Endothelial cell of umbilical vein (primary cell): ENCODE measurements at regions not wholly inside any gene's neighbourhood (a gene's known extent, or its start where the extent isn't known, plus 50 kb on each side); places are given as distances from the start of the nearest gene placed in this dataset.

ENCODE experiments used
- BruUV-seq: library from RNA; stranded (reverse); fragments of 400-500 nt; replicated peaks from 2 replicates; lab custom pipeline; 2021; lab: Mats Ljungman, UMichigan
- CTCF ChIA-PET: fragments of 300-600, 350-600 bp; sonication (Branson Sonifier 250); formaldehyde crosslinking; loops from one replicate; lab custom pipeline; 2021; ENCODE audit warnings: antibody characterized with exemption, inconsistent platforms; lab: Charles Lee
- POLR2A ChIA-PET: fragments of 300-600, 350-600 bp; sonication (Branson Sonifier 250); formaldehyde crosslinking; loops from one replicate; lab custom pipeline; 2021; ENCODE audit warnings: antibody characterized with exemption, inconsistent platforms; lab: Charles Lee
- DNase-seq: peaks from one replicate; pipeline ENCODE4 v3.0.0-alpha.2; 2011; ENCODE audit warnings: low read depth, low spot score
- FAIRE-seq: peaks from 2 replicates; lab custom pipeline; 2011; peaks lifted over from hg19 to GRCh38; lab: Jason Lieb, UNC
- H2AFZ ChIP-seq: 2 replicates; pipeline ENCODE4 v1.6.0; 2012; ENCODE audit warnings: low read depth, low read length, control low read depth, inconsistent platforms
- H3K27ac ChIP-seq: 2 replicates; pipeline ENCODE4 v1.5.1; 2011; ENCODE audit warnings: low read depth, mild to moderate bottlenecking, control low read depth, low read length, moderate library complexity; ENCODE audit not compliant: insufficient read depth
- H3K27me3 ChIP-seq, 2 experiments: 2 replicates each; pipeline versions ENCODE4 v1.6.0 to v1.6.1; 2011; ENCODE audit warnings: low read length in 2 of 2, mixed read lengths in 1 of 2; ENCODE audit not compliant: control insufficient read depth in 2 of 2, insufficient read depth in 2 of 2
- H3K36me3 ChIP-seq, 2 experiments: 2 replicates in 1 of 2; 3 replicates in 1 of 2; pipeline ENCODE4 v1.5.1; 2011; ENCODE audit warnings: low read length in 2 of 2, mild to moderate bottlenecking in 1 of 2, moderate library complexity in 1 of 2; ENCODE audit not compliant: control insufficient read depth in 2 of 2, insufficient read depth in 2 of 2; ENCODE audit errors: extremely low read depth in 1 of 2
- H3K4me1 ChIP-seq: 3 replicates; pipeline ENCODE4 v1.5.1; 2011; ENCODE audit warnings: mild to moderate bottlenecking, low read length; ENCODE audit not compliant: control insufficient read depth, insufficient read depth; ENCODE audit errors: extremely low read depth
- H3K4me2 ChIP-seq: 2 replicates; pipeline ENCODE4 v1.6.1; 2011; ENCODE audit warnings: low read length, control low read depth, mixed read lengths; ENCODE audit not compliant: insufficient read depth
- H3K4me3 ChIP-seq, 3 experiments: fragments of 200-600 bp in 1 of 3; sonication (generic), shearing (Covaris generic) in 1 of 3; replicated peaks in 1 of 3; 2 replicates each; pipeline ENCODE4 v1.5.1; 2011 to 2016; ENCODE audit warnings: control low read depth in 3 of 3, low read length in 3 of 3, mild to moderate bottlenecking in 2 of 3, inconsistent platforms in 1 of 3, low read depth in 1 of 3, moderate library complexity in 1 of 3; ENCODE audit not compliant: insufficient read depth in 1 of 3
- H3K79me2 ChIP-seq: 2 replicates; pipeline ENCODE4 v1.6.0; 2012; ENCODE audit warnings: low read length, inconsistent platforms; ENCODE audit not compliant: control insufficient read depth, insufficient read depth
- H3K9ac ChIP-seq: replicated peaks from 2 replicates; pipeline ENCODE3; 2011; ENCODE audit warnings: low read length, control low read depth; ENCODE audit not compliant: insufficient read depth; ENCODE audit errors: extremely low read depth
- H3K9me1 ChIP-seq: replicated peaks from 3 replicates; pipeline ENCODE4 v1.6.0; 2011; ENCODE audit warnings: mild to moderate bottlenecking, low read length; ENCODE audit not compliant: control insufficient read depth, insufficient read depth; ENCODE audit errors: extremely low read depth
- H3K9me3 ChIP-seq: replicated peaks from 2 replicates; pipeline ENCODE4 v1.5.1; 2012; ENCODE audit warnings: low read length, inconsistent platforms; ENCODE audit not compliant: control insufficient read depth, insufficient read depth
- H4K20me1 ChIP-seq: replicated peaks from 2 replicates; pipeline ENCODE3; 2011; ENCODE audit warnings: mild to moderate bottlenecking, low read length; ENCODE audit not compliant: control insufficient read depth, insufficient read depth; ENCODE audit errors: extremely low read depth
- EZH2 ChIP-seq: IDR thresholded peaks from 2 replicates; pipeline ENCODE4 v1.6.1; 2012; ENCODE audit warnings: borderline replicate concordance, low read depth, mild to moderate bottlenecking, moderate library complexity, low read length, inconsistent platforms; ENCODE audit not compliant: severe bottlenecking
- FOS ChIP-seq: IDR thresholded peaks from 2 replicates; pipeline ENCODE4 v1.6.1; 2011; ENCODE audit warnings: mild to moderate bottlenecking, low read length, moderate library complexity, borderline replicate concordance; ENCODE audit not compliant: insufficient read depth
- GATA2 ChIP-seq: IDR thresholded peaks from 2 replicates; pipeline ENCODE4 v1.7.0; 2011; ENCODE audit warnings: low read depth, mild to moderate bottlenecking, moderate library complexity, mixed read lengths, low read length; ENCODE audit not compliant: insufficient read length, insufficient read depth
- JUN ChIP-seq: IDR thresholded peaks from 2 replicates; pipeline ENCODE4 v1.6.1; 2011; ENCODE audit warnings: borderline replicate concordance, low read depth; ENCODE audit not compliant: insufficient read length, insufficient read depth
- MYC ChIP-seq: IDR thresholded peaks from one replicate; pipeline ENCODE4 v1.6.1; 2011; ENCODE audit warnings: mild to moderate bottlenecking, low read depth, low read length
- POLR2A ChIP-seq: IDR thresholded peaks from 2 replicates; pipeline ENCODE4 v1.6.1; 2012; ENCODE audit warnings: low read depth, mild to moderate bottlenecking, control low read depth, low read length
- POLR2AphosphoS5 ChIP-seq: IDR thresholded peaks from 2 replicates; pipeline ENCODE4 v1.6.1; 2012; ENCODE audit warnings: low read depth, mild to moderate bottlenecking, control low read depth, low read length, moderate library complexity; ENCODE audit not compliant: insufficient read depth
- dilution Hi-C: fragments of 300-500 bp; cut with MboI; formaldehyde crosslinking; loops from one replicate; pipeline ENCODE4 v1.15.0; 2019; ENCODE audit warnings: low sequenced_read_pairs; ENCODE audit not compliant: extremely low pct_ligation_motif_present
- intact Hi-C: fragments of 100-400 bp; cut with micrococcal nuclease; formaldehyde crosslinking; loops from one replicate; pipeline ENCODE4 v1.10.0; 2022
- TF ChIP-seq, protein P1 (sequence below), 2 donors: IDR thresholded peaks; 1 replicate in 1 of 2; 2 replicates in 1 of 2; pipeline ENCODE4 v1.5.1; 2011; ENCODE audit warnings: low read length in 2 of 2, mild to moderate bottlenecking in 2 of 2, moderate library complexity in 2 of 2, control low read depth in 1 of 2, inconsistent platforms in 1 of 2, low read depth in 1 of 2; ENCODE audit not compliant: insufficient read depth in 1 of 2; ENCODE audit errors: extremely low read depth in 1 of 2
- TF ChIP-seq, protein P2 (sequence below): IDR thresholded peaks from 2 replicates; pipeline ENCODE4 v1.6.1; 2011; ENCODE audit not compliant: insufficient read depth, insufficient read length

DNA sequence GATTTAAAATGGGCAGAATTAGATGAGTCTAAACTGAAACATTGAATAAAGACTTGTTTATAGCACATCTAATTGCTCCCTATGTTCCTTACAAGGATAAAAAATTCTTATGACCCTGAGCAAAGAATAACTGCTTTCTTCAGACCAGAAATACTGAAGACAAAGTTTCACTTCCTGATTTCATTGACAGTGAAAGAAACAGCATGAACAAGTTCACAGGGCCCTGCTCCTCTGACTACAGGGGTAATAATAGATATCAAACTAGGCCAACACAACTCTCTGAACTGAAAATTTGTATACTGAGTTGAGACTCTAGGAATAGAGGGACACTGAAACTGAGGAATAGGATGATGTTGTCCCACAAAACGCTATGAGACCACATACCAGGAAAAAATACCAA, 1383.3 kb upstream of the CDH2 start:
- H3K4me3 ChIP-seq = no peak overlapping the region
- intact Hi-C loops (no loop called here), dilution Hi-C loops (no loop called here)
- FAIRE-seq (no peak), DNase-seq (no peak)
- H3K4me2 ChIP-seq = no peak overlapping the region
- no peak for TF ChIP-seq JUN
- no peak for TF ChIP-seq POLR2AphosphoS5
- no peak for TF ChIP-seq EZH2
- H3K9me3 ChIP-seq = no peaks in the 10 kb centered on the region
- no peaks in the 10 kb centered on the region for H3K4me1 ChIP-seq
- H3K9ac ChIP-seq = no peak overlapping the region
- no peak overlapping the region for H3K27ac ChIP-seq
- no peaks in the 10 kb centered on the region for H4K20me1 ChIP-seq
- CTCF ChIA-PET = no interaction called here
- POLR2A ChIA-PET = no interaction called here
- no peak overlapping the region for H2AFZ ChIP-seq
- H3K27me3 ChIP-seq = no peaks in the 10 kb centered on the region
- no peaks in the 10 kb centered on the region for H3K9me1 ChIP-seq
- H3K36me3 ChIP-seq = no peaks in the 10 kb centered on the region
- BruUV-seq = no TSS peak
- H3K79me2 ChIP-seq = no peaks in the 10 kb centered on the region

DNA sequence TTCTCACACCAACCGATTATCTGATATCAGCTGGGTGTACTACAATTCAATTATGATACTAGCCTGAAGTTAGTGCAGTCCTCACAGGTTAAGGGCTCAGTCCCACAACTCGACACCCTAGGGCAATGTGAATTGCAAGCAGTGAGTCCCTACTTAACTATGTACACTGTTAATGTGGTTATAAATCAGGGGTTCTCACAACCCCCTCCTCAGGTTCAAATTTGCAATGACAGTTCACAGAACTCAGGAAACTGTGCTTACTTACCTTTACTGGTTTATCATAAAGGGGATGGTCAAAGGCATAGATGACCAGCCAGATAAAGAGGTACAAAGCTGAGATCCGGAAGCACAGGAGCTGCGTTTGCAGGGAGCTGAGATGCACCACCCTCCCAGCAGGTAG, 1379.1 kb upstream of the CDH2 start:
- H4K20me1 ChIP-seq = no peaks in the 10 kb centered on the region
- no peaks in the 10 kb centered on the region for H3K36me3 ChIP-seq
- no peaks in the 10 kb centered on the region for H3K4me1 ChIP-seq
- intact Hi-C loops (no loop called here), dilution Hi-C loops (no loop called here)
- no peaks in the 10 kb centered on the region for H3K27me3 ChIP-seq
- TF ChIP-seq EZH2 (no peak), FOS (no peak), MYC (no peak), JUN (no peak), POLR2AphosphoS5 (no peak), GATA2 (no peak), POLR2A (no peak)
- TF ChIP-seq, protein P1, sequence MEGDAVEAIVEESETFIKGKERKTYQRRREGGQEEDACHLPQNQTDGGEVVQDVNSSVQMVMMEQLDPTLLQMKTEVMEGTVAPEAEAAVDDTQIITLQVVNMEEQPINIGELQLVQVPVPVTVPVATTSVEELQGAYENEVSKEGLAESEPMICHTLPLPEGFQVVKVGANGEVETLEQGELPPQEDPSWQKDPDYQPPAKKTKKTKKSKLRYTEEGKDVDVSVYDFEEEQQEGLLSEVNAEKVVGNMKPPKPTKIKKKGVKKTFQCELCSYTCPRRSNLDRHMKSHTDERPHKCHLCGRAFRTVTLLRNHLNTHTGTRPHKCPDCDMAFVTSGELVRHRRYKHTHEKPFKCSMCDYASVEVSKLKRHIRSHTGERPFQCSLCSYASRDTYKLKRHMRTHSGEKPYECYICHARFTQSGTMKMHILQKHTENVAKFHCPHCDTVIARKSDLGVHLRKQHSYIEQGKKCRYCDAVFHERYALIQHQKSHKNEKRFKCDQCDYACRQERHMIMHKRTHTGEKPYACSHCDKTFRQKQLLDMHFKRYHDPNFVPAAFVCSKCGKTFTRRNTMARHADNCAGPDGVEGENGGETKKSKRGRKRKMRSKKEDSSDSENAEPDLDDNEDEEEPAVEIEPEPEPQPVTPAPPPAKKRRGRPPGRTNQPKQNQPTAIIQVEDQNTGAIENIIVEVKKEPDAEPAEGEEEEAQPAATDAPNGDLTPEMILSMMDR (IDR thresholded peaks at IDR 0.05; ENCODE audit: extremely low read depth in 1 of 2, insufficient read depth in 1 of 2, low read depth in 1 of 2, low read length in 2 of 2) = no peak
- TF ChIP-seq, protein P2, sequence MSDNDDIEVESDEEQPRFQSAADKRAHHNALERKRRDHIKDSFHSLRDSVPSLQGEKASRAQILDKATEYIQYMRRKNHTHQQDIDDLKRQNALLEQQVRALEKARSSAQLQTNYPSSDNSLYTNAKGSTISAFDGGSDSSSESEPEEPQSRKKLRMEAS = no peak
- H3K27ac ChIP-seq = no peak overlapping the region
- H3K9ac ChIP-seq = no peak overlapping the region
- FAIRE-seq = no peak
- H3K9me3 ChIP-seq = no peaks in the 10 kb centered on the region
- ChIA-PET POLR2A (no interaction called here), CTCF (no interaction called here)
- no peak overlapping the region for H3K4me3 ChIP-seq
- H2AFZ ChIP-seq = no peak overlapping the region
- no peak for DNase-seq
- no TSS peak for BruUV-seq
- H3K9me1 ChIP-seq = no peaks in the 10 kb centered on the region
- H3K79me2 ChIP-seq = no peaks in the 10 kb centered on the region
- H3K4me2 ChIP-seq = no peak overlapping the region
